GM23338 (cell line): ENCODE measurements at regions not wholly inside any gene's neighbourhood (a gene's known extent, or its start where the extent isn't known, plus 50 kb on each side); places are given as distances from the start of the nearest gene placed in this dataset.

Experiments used
- ATAC-seq: fragments of 200-7000 bp; cut with Tn5 transposase; 3 replicates; pipeline ENCODE4 v1.9.1; 2020
- DNase-seq: peaks from one replicate; pipeline ENCODE4 v3.0.0-alpha.2; 2015; ENCODE audit warnings: low spot score
- H2AFZ ChIP-seq: fragments of 200-600 bp; sonication (generic); 2 replicates; pipeline ENCODE4 v1.8.0; 2016; ENCODE audit warnings: antibody characterized with exemption, mild to moderate bottlenecking, moderate library complexity
- H3F3A ChIP-seq: fragments of 200-600 bp; sonication (generic); replicated peaks from 2 replicates; pipeline ENCODE4 v1.8.0; 2017; ENCODE audit warnings: antibody characterized with exemption, mixed run types, low read depth
- H3K27ac ChIP-seq: fragments of 200-600 bp; sonication (generic); 2 replicates; pipeline ENCODE4 v1.6.1; 2016; ENCODE audit warnings: low read depth
- H3K27me3 ChIP-seq: fragments of 200-600 bp; sonication (generic); 2 replicates; pipeline ENCODE4 v1.8.0; 2016; ENCODE audit warnings: mild to moderate bottlenecking, mixed run types, moderate library complexity; ENCODE audit not compliant: insufficient read depth
- H3K36me3 ChIP-seq: fragments of 200-600 bp; sonication (generic); 2 replicates; pipeline ENCODE4 v1.8.0; 2016; ENCODE audit warnings: mild to moderate bottlenecking; ENCODE audit not compliant: insufficient read depth
- H3K4me1 ChIP-seq: fragments of 200-600 bp; sonication (generic); 2 replicates; pipeline ENCODE4 v1.8.0; 2016; ENCODE audit warnings: mild to moderate bottlenecking, moderate library complexity; ENCODE audit not compliant: insufficient read depth
- H3K4me2 ChIP-seq: fragments of 200-600 bp; sonication (generic); 2 replicates; pipeline ENCODE4 v1.7.1; 2017; ENCODE audit warnings: mixed run types
- H3K4me3 ChIP-seq: fragments of 200-600 bp; sonication (generic); 2 replicates; pipeline ENCODE4 v1.6.1; 2016; ENCODE audit warnings: mixed run types
- H3K79me2 ChIP-seq: fragments of 200-600 bp; sonication (generic); replicated peaks from 2 replicates; pipeline ENCODE4 v1.8.0; 2017; ENCODE audit warnings: mild to moderate bottlenecking; ENCODE audit not compliant: insufficient read depth
- H3K9me2 ChIP-seq: fragments of 200-600 bp; sonication (generic); 2 replicates; pipeline ENCODE4 v1.8.0; 2017; ENCODE audit not compliant: insufficient read depth
- H4K20me1 ChIP-seq: fragments of 200-600 bp; sonication (generic); replicated peaks from 2 replicates; pipeline ENCODE4 v1.8.0; 2017; ENCODE audit warnings: mild to moderate bottlenecking; ENCODE audit not compliant: insufficient read depth
- H3K27ac Mint-ChIP-seq: 2 replicates; pipeline ENCODE4 v1.8.0; 2020; ENCODE audit warnings: inconsistent platforms, mild to moderate bottlenecking, moderate library complexity, mixed read lengths
- H3K27me3 Mint-ChIP-seq: 3 replicates; pipeline ENCODE4 v1.8.0; 2022; ENCODE audit warnings: low read depth, mild to moderate bottlenecking, moderate library complexity, mixed read lengths, inconsistent platforms; ENCODE audit not compliant: insufficient read depth, poor library complexity
- H3K36me3 Mint-ChIP-seq: 3 replicates; pipeline ENCODE4 v1.8.0; 2021; ENCODE audit warnings: low read depth, mild to moderate bottlenecking, inconsistent platforms, moderate library complexity, mixed read lengths
- H3K4me1 Mint-ChIP-seq: 3 replicates; pipeline ENCODE4 v1.8.0; 2020; ENCODE audit warnings: mild to moderate bottlenecking, inconsistent platforms, mixed read lengths
- H3K4me3 Mint-ChIP-seq: 3 replicates; pipeline ENCODE4 v1.8.0; 2021; ENCODE audit warnings: moderate library complexity, mild to moderate bottlenecking, inconsistent platforms, mixed read lengths
- H3K9me3 Mint-ChIP-seq: 3 replicates; pipeline ENCODE4 v1.8.0; 2020; ENCODE audit warnings: moderate library complexity, mild to moderate bottlenecking, inconsistent platforms, mixed read lengths
- CREB1 ChIP-seq: fragments of 250-450 bp; sonication (Bioruptor Pico); IDR thresholded peaks from 2 replicates; pipeline ENCODE4 v1.5.0; 2020; ENCODE audit warnings: low read depth, mild to moderate bottlenecking, moderate library complexity
- EZH2 ChIP-seq: fragments of 200-600 bp; sonication (generic); IDR thresholded peaks from one replicate; pipeline ENCODE4 v1.8.0; 2017; ENCODE audit warnings: antibody characterized with exemption, mild to moderate bottlenecking, low read depth; ENCODE audit not compliant: unreplicated experiment
- EZH2phosphoT487 ChIP-seq: fragments of 200-600 bp; sonication (generic); IDR thresholded peaks from one replicate; pipeline ENCODE4 v1.8.1; 2018; ENCODE audit warnings: antibody characterized with exemption; ENCODE audit not compliant: unreplicated experiment
- JUNB ChIP-seq: IDR thresholded peaks from one replicate; pipeline ENCODE4 v1.6.1; 2016; ENCODE audit warnings: antibody characterized with exemption; ENCODE audit not compliant: unreplicated experiment
- NANOG ChIP-seq: IDR thresholded peaks from 2 replicates; pipeline ENCODE4 v1.6.1; 2016; ENCODE audit warnings: antibody characterized with exemption, borderline replicate concordance
- POLR2AphosphoS5 ChIP-seq: IDR thresholded peaks from 2 replicates; pipeline ENCODE4 v1.6.1; 2016; ENCODE audit warnings: antibody characterized with exemption, low read depth
- REST ChIP-seq: IDR thresholded peaks from one replicate; pipeline ENCODE4 v1.6.1; 2018; ENCODE audit warnings: antibody characterized with exemption; ENCODE audit not compliant: unreplicated experiment
- STAT1 ChIP-seq: IDR thresholded peaks from one replicate; pipeline ENCODE4 v1.6.1; 2016; ENCODE audit warnings: antibody characterized with exemption; ENCODE audit not compliant: unreplicated experiment
- ZNF114 ChIP-seq: fragments of 250-450 bp; sonication (Bioruptor Pico); IDR thresholded peaks from 2 replicates; pipeline ENCODE4 v1.5.0; 2020; ENCODE audit warnings: mild to moderate bottlenecking, moderate library complexity
- ZNF331 ChIP-seq: fragments of 250-450 bp; sonication (Bioruptor Pico); IDR thresholded peaks from 2 replicates; pipeline ENCODE4 v1.5.0; 2020; ENCODE audit warnings: low read depth, mild to moderate bottlenecking, moderate library complexity
- ZNF462 ChIP-seq: fragments of 250-450 bp; sonication (Bioruptor Pico); IDR thresholded peaks from 2 replicates; pipeline ENCODE4 v1.5.0; 2020; ENCODE audit warnings: mild to moderate bottlenecking, moderate library complexity
- TF ChIP-seq, protein P1 (sequence below): IDR thresholded peaks from 2 replicates; pipeline ENCODE4 v1.6.1; 2016; ENCODE audit warnings: antibody characterized with exemption
- TF ChIP-seq, protein P2 (sequence below), 2 experiments: fragments of 200-600 bp in 1 of 2; sonication (generic) in 1 of 2; conservative IDR thresholded peaks; 2 replicates each; pipeline versions ENCODE4 v1.5.1 to v1.6.1; 2016 to 2017; ENCODE audit warnings: antibody characterized with exemption in 2 of 2, low read depth in 2 of 2, mild to moderate bottlenecking in 2 of 2, moderate library complexity in 1 of 2

DNA sequence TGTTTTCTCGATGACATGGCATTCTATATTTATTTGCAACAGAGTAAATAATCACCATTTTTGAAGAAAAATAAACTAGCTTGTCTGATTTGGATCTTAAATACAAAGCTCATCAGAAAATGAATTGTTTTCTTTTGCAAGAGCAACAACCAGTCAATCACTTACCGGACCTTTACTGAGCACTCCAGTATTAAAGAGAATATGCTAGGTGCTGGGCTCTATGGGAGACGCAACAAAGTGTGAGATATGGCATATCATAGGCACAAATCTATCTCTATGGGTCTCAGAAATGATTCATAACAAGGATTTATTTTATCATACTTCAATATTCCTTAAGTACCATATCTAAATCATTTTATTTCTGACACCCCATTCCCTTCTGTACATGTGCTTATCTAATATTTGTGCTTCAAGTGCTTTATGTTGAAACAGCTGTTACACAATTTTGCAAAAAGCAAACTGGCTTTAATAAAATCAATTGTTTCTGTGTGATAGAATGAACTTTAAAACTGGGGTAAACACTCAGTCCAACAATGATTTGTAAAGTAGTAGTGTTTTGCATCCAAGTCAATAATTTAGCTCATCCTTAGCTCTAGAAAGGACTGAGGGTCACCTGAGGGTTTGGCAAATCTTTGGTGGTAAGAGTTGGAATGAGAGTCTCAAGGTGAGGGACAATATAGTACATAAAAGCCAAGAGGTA, 88.4 kb upstream of the SPANXB1 start:
- no peaks in the 10 kb centered on the region for H3K27me3 ChIP-seq
- H3K4me1 ChIP-seq = no peaks in the 10 kb centered on the region
- ATAC-seq (no peak), DNase-seq (no peak)
- H2AFZ ChIP-seq = no peak overlapping the region
- no peak overlapping the region for H3K27ac Mint-ChIP-seq
- H3K79me2 ChIP-seq = no peaks in the 10 kb centered on the region
- H4K20me1 ChIP-seq = no peaks in the 10 kb centered on the region
- no peak overlapping the region for H3K4me2 ChIP-seq
- TF ChIP-seq REST (no peak), CREB1 (CRISPR knock-in tag) (no peak), EZH2 (no peak), ZNF114 (CRISPR knock-in tag) (no peak), EZH2phosphoT487 (no peak), JUNB (no peak), STAT1 (no peak), POLR2AphosphoS5 (no peak), NANOG (no peak), ZNF331 (CRISPR knock-in tag) (no peak), ZNF462 (CRISPR knock-in tag) (no peak)
- TF ChIP-seq, protein P1, sequence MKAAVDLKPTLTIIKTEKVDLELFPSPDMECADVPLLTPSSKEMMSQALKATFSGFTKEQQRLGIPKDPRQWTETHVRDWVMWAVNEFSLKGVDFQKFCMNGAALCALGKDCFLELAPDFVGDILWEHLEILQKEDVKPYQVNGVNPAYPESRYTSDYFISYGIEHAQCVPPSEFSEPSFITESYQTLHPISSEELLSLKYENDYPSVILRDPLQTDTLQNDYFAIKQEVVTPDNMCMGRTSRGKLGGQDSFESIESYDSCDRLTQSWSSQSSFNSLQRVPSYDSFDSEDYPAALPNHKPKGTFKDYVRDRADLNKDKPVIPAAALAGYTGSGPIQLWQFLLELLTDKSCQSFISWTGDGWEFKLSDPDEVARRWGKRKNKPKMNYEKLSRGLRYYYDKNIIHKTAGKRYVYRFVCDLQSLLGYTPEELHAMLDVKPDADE = no peak
- TF ChIP-seq, protein P2, sequence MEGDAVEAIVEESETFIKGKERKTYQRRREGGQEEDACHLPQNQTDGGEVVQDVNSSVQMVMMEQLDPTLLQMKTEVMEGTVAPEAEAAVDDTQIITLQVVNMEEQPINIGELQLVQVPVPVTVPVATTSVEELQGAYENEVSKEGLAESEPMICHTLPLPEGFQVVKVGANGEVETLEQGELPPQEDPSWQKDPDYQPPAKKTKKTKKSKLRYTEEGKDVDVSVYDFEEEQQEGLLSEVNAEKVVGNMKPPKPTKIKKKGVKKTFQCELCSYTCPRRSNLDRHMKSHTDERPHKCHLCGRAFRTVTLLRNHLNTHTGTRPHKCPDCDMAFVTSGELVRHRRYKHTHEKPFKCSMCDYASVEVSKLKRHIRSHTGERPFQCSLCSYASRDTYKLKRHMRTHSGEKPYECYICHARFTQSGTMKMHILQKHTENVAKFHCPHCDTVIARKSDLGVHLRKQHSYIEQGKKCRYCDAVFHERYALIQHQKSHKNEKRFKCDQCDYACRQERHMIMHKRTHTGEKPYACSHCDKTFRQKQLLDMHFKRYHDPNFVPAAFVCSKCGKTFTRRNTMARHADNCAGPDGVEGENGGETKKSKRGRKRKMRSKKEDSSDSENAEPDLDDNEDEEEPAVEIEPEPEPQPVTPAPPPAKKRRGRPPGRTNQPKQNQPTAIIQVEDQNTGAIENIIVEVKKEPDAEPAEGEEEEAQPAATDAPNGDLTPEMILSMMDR (conservative IDR thresholded peaks at IDR 0.05; ENCODE audit: low read depth in 2 of 2) = no peak
- peaks cover 6% of the 10 kb centered on the region; the same call in 1 of the 3 replicates for H3K4me1 Mint-ChIP-seq
- H3K9me3 Mint-ChIP-seq = no peaks in the 10 kb centered on the region
- H3K9me2 ChIP-seq = no peaks in the 10 kb centered on the region
- no peaks in the 10 kb centered on the region for H3K27me3 Mint-ChIP-seq
- no peak overlapping the region for H3K4me3 ChIP-seq
- no peak overlapping the region for H3K4me3 Mint-ChIP-seq
- H3K27ac ChIP-seq = no peak overlapping the region
- no peaks in the 10 kb centered on the region for H3F3A ChIP-seq
- no peaks in the 10 kb centered on the region for H3K36me3 ChIP-seq
- no peaks in the 10 kb centered on the region for H3K36me3 Mint-ChIP-seq
